A549 (cell line): ENCODE measurements at regions not wholly inside any gene's neighbourhood (a gene's known extent, or its start where the extent isn't known, plus 50 kb on each side); places are given as distances from the start of the nearest gene placed in this dataset.

ENCODE experiments used
- ATAC-seq, 2 experiments: fragments of 200-7000 bp in 1 of 2; fragments of >200 bp in 1 of 2; cut with Nextera tagmentation in 1 of 2; cut with Tn5 transposase in 1 of 2; 3 replicates each; pipeline versions ENCODE4 v1.8.0 to v1.9.1; 2018 to 2020; ENCODE audit warnings: mild to moderate bottlenecking in 1 of 2, moderate library complexity in 1 of 2
- CTCF ChIA-PET: fragments of 300-600 bp; sonication (Branson Sonifier 250); formaldehyde crosslinking; extraction: SDS; loops from one replicate; lab custom pipeline; 2021; ENCODE audit warnings: antibody characterized with exemption, inconsistent platforms; lab: Yijun Ruan, JAX
- POLR2A ChIA-PET: fragments of 350-600 bp; formaldehyde crosslinking; extraction: SDS; loops from one replicate; lab custom pipeline; 2021; ENCODE audit warnings: antibody characterized with exemption, inconsistent platforms; lab: Yijun Ruan, JAX
- DNase-seq, 2 experiments: peaks; one replicate each; pipeline versions ENCODE4 v3.0.0 to v3.0.0-alpha.2; 2011 to 2016; ENCODE audit warnings: low read depth in 1 of 2, low spot score in 1 of 2
- FAIRE-seq: peaks from 2 replicates; lab custom pipeline; 2011; peaks lifted over from hg19 to GRCh38; lab: Jason Lieb, UNC
- H3K27ac ChIP-seq, 2 experiments: fragments of >200 bp; sonication (Bioruptor Twin); formaldehyde crosslinking; 3 replicates each; pipeline ENCODE4 v1.5.1; 2016 to 2017
- H3K4me1 ChIP-seq: fragments of >200 bp; sonication (Bioruptor Twin); formaldehyde crosslinking; 3 replicates; pipeline ENCODE4 v1.6.1; 2016
- H3K4me2 ChIP-seq: fragments of >200 bp; sonication (Bioruptor Twin); formaldehyde crosslinking; 3 replicates; pipeline ENCODE4 v1.6.1; 2016
- H3K4me3 ChIP-seq: fragments of >200 bp; sonication (Bioruptor Twin); formaldehyde crosslinking; 3 replicates; pipeline ENCODE4 v1.5.1; 2016
- H3K9me3 ChIP-seq: fragments of >200 bp; sonication (Bioruptor Twin); formaldehyde crosslinking; 3 replicates; pipeline ENCODE4 v1.6.1; 2016
- BCL3 ChIP-seq: fragments of >200 bp; sonication (Bioruptor Twin); formaldehyde crosslinking; IDR thresholded peaks from 3 replicates; pipeline ENCODE4 v1.6.1; 2016
- BHLHE40 ChIP-seq: IDR thresholded peaks from 2 replicates; pipeline ENCODE4 v1.6.1; 2012; ENCODE audit warnings: low read depth, low read length, inconsistent platforms
- CBX2 ChIP-seq: fragments of 200-600 bp; sonication (generic); IDR thresholded peaks from 2 replicates; pipeline ENCODE4 v1.6.1; 2016; ENCODE audit warnings: low read depth, mild to moderate bottlenecking, borderline replicate concordance
- CEBPB ChIP-seq, 2 experiments: fragments of >200 bp in 1 of 2; sonication (Bioruptor Twin) in 1 of 2; formaldehyde crosslinking in 1 of 2; IDR thresholded peaks; 2 replicates each; pipeline ENCODE4 v1.6.1; 2012 to 2016
- CHD2 ChIP-seq: fragments of 150-350 bp; IDR thresholded peaks from 2 replicates; pipeline ENCODE4 v1.6.1; 2014; ENCODE audit warnings: low read length; ENCODE audit not compliant: partially characterized antibody
- CHD4 ChIP-seq: fragments of 200-600 bp; sonication (generic); IDR thresholded peaks from 2 replicates; pipeline ENCODE4 v1.6.1; 2016; ENCODE audit warnings: antibody characterized with exemption, mild to moderate bottlenecking, borderline replicate concordance
- EHF ChIP-seq: fragments of 250-450 bp; sonication (Bioruptor Pico); IDR thresholded peaks from 2 replicates; pipeline ENCODE4 v1.5.0; 2020; ENCODE audit warnings: mild to moderate bottlenecking
- FOSL2 ChIP-seq, 2 experiments: fragments of 450-650 bp in 1 of 2; fragments of >200 bp in 1 of 2; sonication (Bioruptor Twin) in 1 of 2; formaldehyde crosslinking; IDR thresholded peaks; 2 replicates each; pipeline versions ENCODE4 v1.5.0 to v1.6.1; 2016 to 2020; ENCODE audit warnings: mild to moderate bottlenecking in 1 of 2, moderate library complexity in 1 of 2
- HDAC2 ChIP-seq: fragments of 200-600 bp; sonication (generic); IDR thresholded peaks from 2 replicates; pipeline ENCODE4 v1.6.1; 2016
- HOXB13 ChIP-seq: fragments of 250-450 bp; sonication (Bioruptor Pico); IDR thresholded peaks from 2 replicates; pipeline ENCODE4 v1.5.0; 2020; ENCODE audit warnings: low read depth, mild to moderate bottlenecking, moderate library complexity
- KDM1A ChIP-seq: fragments of 200-600 bp; sonication (generic); IDR thresholded peaks from 2 replicates; pipeline ENCODE4 v1.6.1; 2016; ENCODE audit warnings: low read depth, mild to moderate bottlenecking
- KDM5A ChIP-seq: fragments of 200-600 bp; sonication (generic); IDR thresholded peaks from 2 replicates; pipeline ENCODE4 v1.6.1; 2016; ENCODE audit warnings: antibody characterized with exemption, mild to moderate bottlenecking
- MAX ChIP-seq: IDR thresholded peaks from 2 replicates; pipeline ENCODE4 v1.6.1; 2012
- MAZ ChIP-seq: fragments of 150-350 bp; IDR thresholded peaks from 2 replicates; pipeline ENCODE4 v1.6.1; 2014; ENCODE audit warnings: antibody characterized with exemption, low read depth, low read length, borderline replicate concordance
- NPAS2 ChIP-seq: fragments of 250-450 bp; sonication (Bioruptor Pico); IDR thresholded peaks from 2 replicates; pipeline ENCODE4 v1.8.0; 2022; ENCODE audit warnings: mild to moderate bottlenecking, moderate library complexity, borderline replicate concordance
- NR3C1 ChIP-seq: fragments of >200 bp; sonication (Bioruptor Twin); formaldehyde crosslinking; IDR thresholded peaks from 3 replicates; pipeline ENCODE4 v1.6.1; 2017
- RARB ChIP-seq: fragments of 250-450 bp; sonication (Bioruptor Pico); IDR thresholded peaks from 2 replicates; pipeline ENCODE4 v1.8.0; 2021; ENCODE audit warnings: mild to moderate bottlenecking, moderate library complexity
- REST ChIP-seq: fragments of 200-600 bp; sonication (generic); IDR thresholded peaks from 2 replicates; pipeline ENCODE4 v1.6.1; 2016; ENCODE audit warnings: antibody characterized with exemption, mild to moderate bottlenecking, moderate library complexity
- TFCP2L1 ChIP-seq: fragments of 250-450 bp; sonication (Bioruptor Pico); IDR thresholded peaks from 2 replicates; pipeline ENCODE4 v1.5.0; 2021; ENCODE audit warnings: mild to moderate bottlenecking
- WGBS: methylation state at CpG from one replicate; pipeline ENCODE4 v1.1.6; 2017; ENCODE audit errors: missing lambda C conversion rate; 5-methylcytosine and 5-hydroxymethylcytosine counted together
- TF ChIP-seq, protein P1 (sequence below): fragments of 250-450 bp; sonication (Bioruptor Pico); IDR thresholded peaks from 2 replicates; pipeline ENCODE4 v1.5.0; 2020; ENCODE audit warnings: low read depth, mild to moderate bottlenecking, moderate library complexity
- TF ChIP-seq, protein P2 (sequence below): fragments of 150-350 bp; IDR thresholded peaks from 2 replicates; pipeline ENCODE4 v1.6.1; 2014; ENCODE audit warnings: low read depth, mild to moderate bottlenecking, low read length
- TF ChIP-seq, protein P3 (sequence below): IDR thresholded peaks from 2 replicates; pipeline ENCODE4 v1.6.1; 2012

GRCh38 chrX:114332766-114333165 lies 251.1 kb upstream of the HTR2C start:
- Histone ChIP-seq H3K4me1 (no peaks in the 10 kb centered on the region), H3K27ac (no peak overlapping the region), H3K9me3 (no peaks in the 10 kb centered on the region), H3K4me3 (no peak overlapping the region), H3K4me2 (no peak overlapping the region)
- ChIA-PET CTCF (no interaction called here), POLR2A (no interaction called here)
- TF ChIP-seq BHLHE40 (no peak), MAZ (no peak), CEBPB (IDR thresholded peaks at IDR 0.05) (no peak), CHD4 (no peak), NPAS2 (no peak), CBX2 (no peak), RARB (no peak), FOSL2 (IDR thresholded peaks at IDR 0.05) (no peak), FOSL2 (CRISPR knock-in tag; IDR thresholded peaks at IDR 0.05) (no peak), HDAC2 (no peak), MAX (no peak), NR3C1 (no peak), BCL3 (no peak), KDM1A (no peak), TFCP2L1 (no peak), KDM5A (no peak)
- TF ChIP-seq, protein P1, sequence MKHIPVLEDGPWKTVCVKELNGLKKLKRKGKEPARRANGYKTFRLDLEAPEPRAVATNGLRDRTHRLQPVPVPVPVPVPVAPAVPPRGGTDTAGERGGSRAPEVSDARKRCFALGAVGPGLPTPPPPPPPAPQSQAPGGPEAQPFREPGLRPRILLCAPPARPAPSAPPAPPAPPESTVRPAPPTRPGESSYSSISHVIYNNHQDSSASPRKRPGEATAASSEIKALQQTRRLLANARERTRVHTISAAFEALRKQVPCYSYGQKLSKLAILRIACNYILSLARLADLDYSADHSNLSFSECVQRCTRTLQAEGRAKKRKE, result no peak
- ATAC-seq (no peak), FAIRE-seq (no peak), DNase-seq (no peak)
- 27% methylated on average over 1 of the region's 1 CpG for WGBS

GRCh38 chrX:114334473-114334982 lies 249.4 kb upstream of the HTR2C start:
- no peak for TF ChIP-seq HDAC2
- no peak for TF ChIP-seq KDM1A
- no peak for TF ChIP-seq HOXB13 (CRISPR knock-in tag)
- no peak for TF ChIP-seq KDM5A
- no peak for TF ChIP-seq REST
- TF ChIP-seq, protein P2, sequence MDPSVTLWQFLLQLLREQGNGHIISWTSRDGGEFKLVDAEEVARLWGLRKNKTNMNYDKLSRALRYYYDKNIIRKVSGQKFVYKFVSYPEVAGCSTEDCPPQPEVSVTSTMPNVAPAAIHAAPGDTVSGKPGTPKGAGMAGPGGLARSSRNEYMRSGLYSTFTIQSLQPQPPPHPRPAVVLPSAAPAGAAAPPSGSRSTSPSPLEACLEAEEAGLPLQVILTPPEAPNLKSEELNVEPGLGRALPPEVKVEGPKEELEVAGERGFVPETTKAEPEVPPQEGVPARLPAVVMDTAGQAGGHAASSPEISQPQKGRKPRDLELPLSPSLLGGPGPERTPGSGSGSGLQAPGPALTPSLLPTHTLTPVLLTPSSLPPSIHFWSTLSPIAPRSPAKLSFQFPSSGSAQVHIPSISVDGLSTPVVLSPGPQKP, result no peak
- TF ChIP-seq EHF, result no peak
- TF ChIP-seq, protein P3, sequence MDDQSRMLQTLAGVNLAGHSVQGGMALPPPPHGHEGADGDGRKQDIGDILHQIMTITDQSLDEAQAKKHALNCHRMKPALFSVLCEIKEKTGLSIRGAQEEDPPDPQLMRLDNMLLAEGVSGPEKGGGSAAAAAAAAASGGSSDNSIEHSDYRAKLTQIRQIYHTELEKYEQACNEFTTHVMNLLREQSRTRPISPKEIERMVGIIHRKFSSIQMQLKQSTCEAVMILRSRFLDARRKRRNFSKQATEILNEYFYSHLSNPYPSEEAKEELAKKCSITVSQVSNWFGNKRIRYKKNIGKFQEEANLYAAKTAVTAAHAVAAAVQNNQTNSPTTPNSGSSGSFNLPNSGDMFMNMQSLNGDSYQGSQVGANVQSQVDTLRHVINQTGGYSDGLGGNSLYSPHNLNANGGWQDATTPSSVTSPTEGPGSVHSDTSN, result no peak
- TF ChIP-seq CHD2, result no peak

More at GRCh38 chrX:114334473-114334982, 249.4 kb upstream of the HTR2C start:
- H3K4me2 ChIP-seq, result no peak overlapping the region
- WGBS, result 0% methylated on average over 1 of the region's 4 CpGs
- ChIA-PET CTCF (interaction anchor here (0.5 to 0.6 kb wide), 2 partner anchors 91 to 271 kb away, joined by 3 read pairs; no protein-coding TSS in a partner anchor), POLR2A (no interaction called here)
- H3K4me3 ChIP-seq, result no peak overlapping the region
- H3K4me1 ChIP-seq, result no peaks in the 10 kb centered on the region
- DNase-seq, result no peak
- no peak for FAIRE-seq
- ATAC-seq, result no peak
- no peaks in the 10 kb centered on the region for H3K9me3 ChIP-seq
- no peak overlapping the region for H3K27ac ChIP-seq
